T follicular helper cell (primary cell): ENCODE measurements at regions not wholly inside any gene's neighbourhood (a gene's known extent, or its start where the extent isn't known, plus 50 kb on each side); places are given as distances from the start of the nearest gene placed in this dataset.

ENCODE experiments used
- DNase-seq: peaks from one replicate; pipeline ENCODE4 v3.0.0-alpha.2; 2020; ENCODE audit warnings: low read depth

DNA sequence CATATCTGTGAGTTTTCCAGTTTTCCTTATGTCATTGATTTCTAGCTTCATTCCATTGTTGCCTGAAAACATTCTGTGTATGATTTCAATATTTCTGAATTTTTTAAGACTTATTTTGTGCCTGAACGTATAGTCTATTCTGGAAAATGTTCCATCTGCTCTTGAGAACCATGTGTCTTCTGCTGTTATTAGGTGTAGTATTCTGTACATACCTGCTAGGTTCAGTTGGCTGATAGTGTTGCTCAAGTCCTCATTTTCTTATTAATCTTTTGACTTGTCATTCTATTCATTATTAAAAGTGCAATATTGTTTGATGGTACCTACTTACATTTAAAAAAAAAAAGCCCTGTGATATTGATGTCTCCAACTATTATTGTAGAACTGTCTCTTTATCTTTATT is 869.8 kb upstream of the MAN1A1 start:
- no peak for DNase-seq

DNA sequence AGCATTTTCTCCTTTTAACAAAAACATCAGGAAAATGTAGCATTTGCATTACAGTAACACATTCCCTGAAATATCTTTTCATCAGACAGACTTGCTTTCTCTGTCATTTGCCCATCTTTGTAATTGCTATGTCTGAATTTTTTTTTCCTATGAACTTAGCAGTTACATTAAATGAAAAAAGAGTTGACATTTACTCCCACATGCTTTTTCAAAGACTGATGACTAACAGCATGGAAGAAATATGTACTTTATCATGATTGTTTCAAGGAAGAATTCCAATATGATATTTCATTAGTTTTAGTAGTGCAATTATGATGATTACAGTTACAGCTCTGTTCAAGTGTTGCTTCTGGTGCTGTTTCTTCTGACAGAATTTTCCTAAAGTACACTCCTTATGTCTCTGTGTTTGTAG is 864.5 kb upstream of the MAN1A1 start:
- no peak for DNase-seq

DNA sequence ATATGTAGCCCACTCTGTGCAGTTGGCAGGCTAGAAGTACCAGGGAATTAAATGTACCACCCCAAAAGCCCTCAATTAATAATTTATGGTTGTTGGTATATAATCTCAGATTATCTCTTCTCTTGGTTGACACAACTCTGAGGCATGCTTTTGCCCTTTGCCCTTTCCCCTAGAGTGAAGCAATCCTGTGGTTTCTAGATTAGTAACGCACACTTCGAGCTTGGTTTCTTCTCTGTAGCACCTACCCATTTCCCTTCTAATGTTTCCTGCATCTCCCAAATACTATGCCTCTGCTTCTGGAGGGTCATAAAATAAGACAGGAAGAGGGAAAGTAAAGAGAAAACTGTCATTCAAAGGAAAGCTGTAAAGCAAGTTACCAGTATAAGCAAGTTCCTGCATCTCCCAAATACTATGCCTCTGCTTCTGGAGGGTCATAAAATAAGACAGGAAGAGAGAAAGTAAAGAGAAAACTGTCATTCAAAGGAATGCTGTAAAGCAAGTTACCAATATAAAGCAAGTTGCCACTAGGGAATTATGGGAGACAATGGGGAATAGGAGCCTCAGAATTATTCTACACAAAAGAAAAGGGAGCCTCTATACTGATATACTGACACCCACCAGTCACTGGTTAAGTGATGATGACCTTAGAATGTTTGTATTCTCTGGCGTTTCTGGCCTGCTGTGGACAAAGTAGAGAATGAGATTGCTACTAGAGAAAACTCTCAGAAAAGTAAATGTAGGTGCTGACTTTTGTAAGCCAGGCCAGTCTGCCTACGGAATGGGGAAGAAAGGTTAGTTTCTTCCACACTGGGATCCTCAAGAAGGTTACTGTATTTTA is 862.6 kb upstream of the MAN1A1 start:
- no peak for DNase-seq

DNA sequence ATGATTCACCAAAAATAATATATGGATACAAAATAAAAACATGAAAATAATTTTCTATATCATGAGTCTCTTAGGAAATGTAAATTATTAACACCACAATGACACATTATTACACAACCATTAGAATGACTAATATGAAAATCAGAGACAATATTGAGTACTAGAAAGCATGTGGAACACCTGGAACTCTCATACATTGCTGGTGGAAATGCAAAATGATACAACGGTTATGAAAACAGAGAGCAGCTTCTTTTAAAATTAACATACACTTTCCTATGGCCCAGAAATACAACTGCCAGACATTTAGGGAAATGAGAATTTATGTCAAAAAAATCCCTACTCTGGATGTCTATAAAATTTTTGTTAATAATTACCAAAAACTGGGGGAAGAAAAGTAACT is 853.3 kb upstream of the MAN1A1 start:
- DNase-seq, result no peak

DNA sequence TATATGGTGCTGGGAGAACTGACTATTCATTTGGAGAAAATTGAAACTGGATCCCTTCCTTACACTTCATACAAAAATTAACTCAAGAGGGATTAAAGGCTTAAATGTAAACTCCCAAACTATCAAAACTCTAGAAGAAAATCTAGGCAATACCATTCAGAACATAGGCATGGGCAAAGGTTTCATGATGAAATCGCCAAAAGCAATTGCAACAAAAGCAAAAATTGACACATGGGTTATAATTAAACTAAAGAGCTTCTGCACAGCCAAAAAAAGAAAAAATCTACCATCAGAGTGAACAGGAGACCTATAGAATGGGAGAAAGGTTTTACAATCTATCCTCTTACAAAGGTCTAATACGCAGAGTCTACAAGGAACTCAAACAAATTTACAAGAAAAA is 851.3 kb upstream of the MAN1A1 start:
- DNase-seq, result no peak

- DNase-seq, result no peak
Measured at GRCh38 chr6:120198033-120198432, 848.5 kb upstream of the MAN1A1 start.

GRCh38 chr6:120186080-120186479 is 836.5 kb upstream of the MAN1A1 start:
- no peak for DNase-seq

DNA sequence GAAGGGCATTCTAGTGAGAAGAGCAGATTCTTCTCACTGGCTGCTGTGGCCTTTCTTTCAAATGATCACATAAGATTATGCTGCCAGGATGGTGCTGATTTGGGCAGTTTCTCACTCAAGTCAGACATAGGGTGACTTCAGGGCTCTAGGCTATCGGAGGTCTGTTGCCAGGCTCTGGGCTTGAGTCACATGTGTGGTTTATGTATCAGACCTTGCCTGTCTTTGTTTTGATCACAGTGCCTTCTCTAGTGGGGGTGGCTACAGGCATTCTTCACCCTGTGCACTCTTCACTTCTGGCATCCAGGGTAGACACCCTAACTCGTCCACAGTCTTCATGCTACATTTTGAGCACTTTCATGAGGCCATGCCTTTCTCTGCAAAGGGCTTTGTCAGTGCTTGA is 823.7 kb upstream of the MAN1A1 start:
- DNase-seq, result no peak

GRCh38 chr6:120164531-120164930 is 815.0 kb upstream of the MAN1A1 start:
- no peak for DNase-seq

DNA sequence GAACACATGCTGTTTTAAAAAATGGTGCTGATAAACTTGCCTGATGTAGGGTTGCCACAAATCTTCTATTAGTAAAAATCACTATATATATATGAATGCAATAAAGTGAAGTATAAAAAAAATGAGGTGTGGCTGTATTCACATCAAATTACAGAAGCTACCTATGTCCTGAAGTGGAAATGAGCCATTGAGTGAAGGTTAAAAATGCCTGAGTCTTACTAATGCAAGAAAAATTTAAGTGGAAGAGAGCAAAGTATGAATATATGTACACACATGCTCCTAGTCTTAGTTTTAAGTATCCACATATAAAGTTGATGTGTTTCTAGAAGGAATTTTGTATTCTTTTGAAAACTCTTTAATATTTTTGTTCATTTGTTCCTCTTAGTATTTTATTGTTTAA is 808.3 kb upstream of the MAN1A1 start:
- no peak for DNase-seq

DNA sequence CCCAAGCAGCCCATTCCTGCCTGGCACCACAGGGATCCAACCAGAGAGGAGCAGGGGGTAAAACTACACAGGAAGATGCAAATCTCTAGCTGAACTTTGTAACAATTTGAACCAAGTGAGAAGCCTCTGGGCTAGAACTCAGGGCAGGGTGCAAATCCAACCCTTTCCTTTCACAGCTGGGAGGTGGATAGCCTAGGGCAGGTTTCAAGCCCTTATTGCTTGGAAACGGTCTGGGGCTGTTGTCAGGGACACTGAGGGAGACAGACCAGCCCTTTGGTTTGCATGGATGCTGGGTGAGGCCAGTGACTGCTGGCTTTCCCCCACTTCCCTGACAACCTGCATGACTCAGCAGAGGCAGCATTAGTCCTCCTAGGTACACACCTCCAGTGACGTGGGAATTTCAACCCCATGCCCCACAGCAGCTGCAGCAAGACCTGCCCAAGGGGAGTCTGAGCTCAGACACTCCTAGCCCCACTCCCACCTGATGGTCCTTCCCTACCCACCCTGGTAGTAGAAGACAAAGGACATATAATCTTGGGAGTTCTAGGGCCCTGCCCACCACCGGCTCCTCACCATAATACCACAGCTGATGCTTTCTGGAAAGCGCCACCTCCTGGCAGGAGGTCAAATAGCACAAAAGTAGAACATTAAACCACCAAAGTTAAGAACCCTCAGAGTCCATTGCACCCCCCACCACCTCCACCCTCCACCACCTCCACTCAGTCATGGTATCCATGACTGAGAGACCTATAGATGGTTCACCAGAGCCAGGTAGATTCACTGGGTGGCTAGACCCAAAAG is 797.7 kb upstream of the MAN1A1 start:
- no peak for DNase-seq

GRCh38 chr6:120141601-120142000 is 792.0 kb upstream of the MAN1A1 start:
- no peak for DNase-seq

DNA sequence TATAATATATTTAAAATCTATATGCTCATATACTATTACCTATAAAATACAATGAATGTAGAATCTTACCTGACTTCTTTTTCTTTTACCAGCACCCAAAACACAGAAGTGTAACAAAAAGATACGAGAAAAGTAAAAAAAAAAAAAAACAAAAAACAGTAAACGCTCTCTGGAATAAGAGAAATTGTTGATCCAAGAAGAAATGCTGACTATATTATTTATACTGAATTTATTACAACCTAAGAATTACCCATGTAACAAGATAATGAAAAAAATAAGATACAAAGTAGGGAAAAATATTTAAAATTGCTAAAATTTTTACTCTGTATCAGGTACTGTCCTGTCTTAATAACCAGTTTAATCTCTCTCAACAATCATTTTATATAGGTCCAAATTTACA is 787.9 kb upstream of the MAN1A1 start:
- DNase-seq, result no peak

- no peak for DNase-seq
Measured at GRCh38 chr6:120129228-120129627, 779.7 kb upstream of the MAN1A1 start.

DNA sequence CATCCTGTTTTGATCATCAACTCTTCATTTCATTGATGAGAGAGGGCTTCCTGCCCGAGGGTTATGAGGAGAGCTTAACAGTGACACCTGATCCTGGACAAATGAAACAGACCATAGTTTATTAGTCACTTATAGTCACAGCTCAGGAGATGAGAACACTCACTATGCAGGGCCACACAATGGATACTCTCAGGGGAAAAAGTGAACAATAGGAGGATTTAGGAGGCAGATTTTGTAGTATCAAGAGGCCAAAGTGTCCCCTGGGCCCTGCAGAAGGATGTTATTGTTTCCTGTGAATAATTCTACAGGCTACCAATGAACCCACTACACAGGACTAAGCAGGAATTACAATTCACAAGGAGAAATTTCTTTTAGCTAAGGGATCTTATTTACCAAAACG is 772.8 kb upstream of the MAN1A1 start:
- DNase-seq, result no peak

DNA sequence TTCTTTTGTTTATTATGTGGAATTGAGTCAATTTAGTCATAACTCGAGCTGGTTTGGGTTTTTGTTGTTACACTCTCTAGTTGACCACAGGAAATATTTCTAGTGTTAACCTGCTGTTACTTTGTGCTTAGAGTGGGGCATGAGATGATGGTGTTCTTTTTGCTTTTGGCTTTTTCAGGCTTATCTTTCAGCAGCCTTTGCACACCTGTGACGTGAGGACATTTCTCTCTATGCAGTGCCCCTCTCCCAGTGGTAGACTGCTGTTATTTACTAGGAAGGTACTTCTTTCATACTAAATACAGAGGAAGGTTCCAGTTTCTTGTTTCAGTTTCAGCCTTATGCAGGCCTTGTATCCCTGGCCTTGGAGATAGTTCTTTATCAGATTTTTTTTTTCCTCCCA is 766.8 kb upstream of the MAN1A1 start:
- DNase-seq, result no peak

- DNase-seq, result no peak
Measured at GRCh38 chr6:120112980-120113379, 763.4 kb upstream of the MAN1A1 start.

GRCh38 chr6:120111001-120111400 is 761.4 kb upstream of the MAN1A1 start:
- no peak for DNase-seq

- DNase-seq, result no peak
Measured at GRCh38 chr6:120108061-120108795, 758.7 kb upstream of the MAN1A1 start.

DNA sequence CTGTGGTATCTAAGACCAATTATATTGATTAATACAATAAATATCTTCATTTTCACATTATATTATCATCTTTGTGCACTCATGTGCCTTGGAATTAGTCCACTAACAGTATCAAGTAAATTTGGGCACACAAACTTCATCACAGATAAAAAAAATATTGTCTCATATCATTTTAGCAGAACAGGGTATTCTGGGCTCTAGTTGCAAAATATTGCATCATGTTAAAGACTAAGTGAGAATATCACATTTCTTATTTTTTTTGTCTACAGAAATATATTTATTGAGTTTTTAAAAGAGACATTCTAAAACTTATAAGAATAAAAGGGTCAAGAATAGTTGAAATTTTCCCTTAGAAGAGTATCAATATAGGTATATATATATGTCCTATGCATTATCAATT is 754.1 kb upstream of the MAN1A1 start:
- no peak for DNase-seq

GRCh38 chr6:120096696-120097260 is 747.2 kb upstream of the MAN1A1 start:
- DNase-seq, result no peak

GRCh38 chr6:120083186-120083585 is 733.6 kb upstream of the MAN1A1 start:
- no peak for DNase-seq
